ENCODE measurements at regions not wholly inside any gene's neighbourhood (a gene's known extent, or its start where the extent isn't known, plus 50 kb on each side); places are given as distances from the start of the nearest gene placed in this dataset. TPM values are rescaled to one million over a fixed set of nuclear protein-coding genes. Genes with fewer than 3 reads are reported as not detected.

Small RNA genes lying in the stretch of these regions (small RNA-seq; reads per million reads assigned to genes)
- gene RNU7-155P: not detected

Data from uterus (tissue), 1 donor.